NCI-H69 (cell line): ENCODE measurements at regions not wholly inside any gene's neighbourhood (a gene's known extent, or its start where the extent isn't known, plus 50 kb on each side); places are given as distances from the start of the nearest gene placed in this dataset.

Experiments used
- DNase-seq: peaks from one replicate; lab custom pipeline; 2025; lab: John Stamatoyannopoulos, UW

DNA sequence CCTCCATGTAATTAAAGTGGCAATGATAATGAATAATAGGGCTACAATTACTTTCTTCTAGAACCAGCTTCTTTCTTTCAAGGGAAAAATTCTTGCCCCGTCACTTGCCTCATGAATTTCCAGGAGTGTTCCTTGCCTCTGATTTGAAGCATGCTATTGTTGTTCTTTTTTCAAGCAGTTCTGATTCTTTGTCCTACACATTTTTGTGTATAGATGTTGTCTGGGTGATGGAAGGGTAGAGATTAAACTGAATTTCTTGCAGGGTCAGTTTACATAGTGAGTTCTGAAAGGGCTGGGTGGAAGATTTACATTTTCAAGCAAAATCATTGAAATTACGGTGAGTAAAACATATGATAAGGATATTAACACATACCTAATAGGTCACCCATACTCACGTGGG, 107.0 kb upstream of the TENM3 start:
- no peak for DNase-seq

DNA sequence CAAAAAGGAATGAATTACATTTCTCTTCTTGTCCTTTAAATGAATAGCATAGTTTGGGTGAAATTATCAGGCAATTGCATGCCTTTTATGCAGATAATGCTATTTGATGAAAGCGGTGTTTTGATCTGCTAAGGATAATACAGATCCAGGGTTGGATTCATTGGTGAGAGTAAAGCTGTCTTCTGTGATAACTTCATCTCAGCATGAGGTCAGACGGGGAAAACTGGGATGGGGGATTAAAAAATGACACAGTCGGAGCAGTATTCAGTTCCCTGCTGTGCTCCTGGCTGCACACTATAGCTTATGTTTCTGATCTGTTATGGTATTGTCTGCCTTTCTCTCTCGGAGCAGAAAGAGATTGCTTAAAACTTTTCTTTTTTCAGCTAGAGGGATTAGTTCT, 105.9 kb upstream of the TENM3 start:
- peak; percentile 82 for DNase-seq

GRCh38 chr4:182139491-182139890, 103.7 kb upstream of the TENM3 start:
- peak; percentile 66 for DNase-seq

- DNase-seq = peak; percentile 39
Measured at GRCh38 chr4:182140547-182140946, 102.7 kb upstream of the TENM3 start.

DNA sequence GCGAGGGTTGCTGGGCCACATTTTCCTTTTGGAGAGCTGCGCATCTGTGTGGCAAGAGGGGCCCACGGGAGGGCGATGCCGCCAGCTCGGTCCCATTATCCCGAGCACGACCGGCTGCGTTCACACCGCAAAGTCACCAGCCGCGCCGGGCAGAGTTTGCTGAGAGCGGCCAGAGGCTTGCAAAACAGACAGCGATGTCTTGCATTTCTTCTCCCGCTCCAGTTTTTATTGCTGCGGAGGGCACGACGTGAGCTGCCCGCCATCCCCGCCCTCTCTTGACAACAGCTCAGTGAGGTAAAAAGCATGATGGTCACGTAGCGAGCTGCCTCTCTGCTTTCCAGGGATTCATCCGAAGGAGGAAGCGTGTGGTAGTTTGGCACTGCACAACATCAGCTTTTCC, 102.1 kb upstream of the TENM3 start:
- peak; percentile 68 for DNase-seq

DNA sequence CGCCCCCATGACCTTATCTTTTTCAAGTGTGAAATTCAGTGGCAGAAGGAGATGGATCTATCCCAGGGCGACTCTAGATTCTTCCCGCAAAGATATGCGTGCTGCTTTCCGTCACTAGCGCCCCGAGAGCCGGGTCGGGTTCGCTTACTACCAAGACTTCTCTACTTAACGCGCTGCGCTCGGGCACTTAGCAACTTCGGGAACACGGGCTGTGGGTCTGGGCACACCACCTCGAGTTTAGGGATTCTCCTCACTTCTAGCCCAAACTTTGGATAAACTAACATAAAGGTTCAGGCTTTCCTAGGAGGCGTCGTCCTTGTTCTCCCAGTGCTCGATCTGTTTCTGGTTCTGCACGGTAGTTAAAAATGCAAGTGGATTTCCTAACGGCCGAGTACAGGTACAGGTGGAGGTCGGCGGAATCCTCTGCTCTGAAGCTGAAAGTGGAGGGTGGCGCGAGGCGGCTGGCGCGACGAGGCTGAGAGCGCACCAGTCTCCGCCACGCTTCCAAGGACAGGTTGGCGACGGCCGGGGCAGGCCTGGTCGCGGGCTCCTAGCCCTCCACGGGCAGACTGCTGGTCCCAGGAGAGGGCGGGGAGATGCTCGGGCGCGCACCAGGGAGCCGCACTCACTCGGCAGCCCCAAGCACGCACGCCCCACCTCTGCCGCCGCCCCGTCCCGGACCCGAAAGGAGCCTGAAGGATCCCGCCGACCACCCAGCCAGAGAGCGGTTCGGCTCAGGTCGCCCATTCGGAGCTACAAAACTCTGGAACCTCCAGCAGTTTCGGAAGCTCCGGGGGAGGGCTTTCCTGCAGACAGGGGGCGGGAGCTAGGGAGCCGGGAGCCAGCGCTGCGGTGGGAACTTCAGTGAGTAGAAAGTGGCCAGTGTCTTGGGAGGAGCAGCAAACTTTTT, 100.8 kb upstream of the TENM3 start:
- peak; percentile 84 for DNase-seq

- peak; percentile 77 for DNase-seq
Measured at GRCh38 chr4:182143086-182143821, 99.9 kb upstream of the TENM3 start.

- peak; percentile 93 for DNase-seq
Measured at GRCh38 chr4:182143822-182144625, 99.2 kb upstream of the TENM3 start.

DNA sequence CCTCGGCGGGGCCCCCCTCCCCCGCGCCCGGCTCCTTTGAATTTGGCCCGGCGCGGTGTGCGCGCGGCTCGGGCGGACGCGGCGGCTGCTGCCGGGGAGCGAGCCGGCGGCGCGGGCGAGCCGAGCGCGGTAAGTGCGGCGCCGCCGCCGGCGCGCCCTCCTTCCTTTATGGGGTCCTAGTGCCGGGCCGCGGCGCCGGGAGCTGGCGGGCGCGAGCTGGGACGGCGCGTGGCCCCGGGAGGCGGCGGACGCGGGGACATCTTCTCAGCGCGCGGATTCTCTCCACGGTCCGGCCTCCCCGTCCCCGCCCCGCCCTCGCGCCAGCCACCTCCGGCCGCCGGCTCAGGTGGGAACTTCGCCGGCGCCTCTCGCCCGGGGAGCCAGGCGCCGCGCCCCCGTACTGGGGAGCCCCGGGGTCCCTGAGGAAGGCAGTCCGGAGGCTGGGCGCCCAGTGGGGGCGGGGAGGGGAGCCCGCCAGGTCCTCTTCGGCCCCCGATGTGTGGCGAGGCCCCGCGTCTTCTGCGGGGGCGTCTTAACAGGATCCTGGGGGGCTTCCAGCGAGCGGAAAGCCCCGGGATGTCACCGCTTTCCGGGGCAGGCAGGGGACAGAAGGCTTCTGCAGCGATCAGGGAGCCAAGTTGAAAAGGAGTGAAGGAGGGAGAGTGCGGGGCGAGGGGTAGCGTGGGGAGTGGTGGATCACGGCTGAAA, 98.4 kb upstream of the TENM3 start:
- peak; percentile 84 for DNase-seq

- peak; percentile 70 for DNase-seq
Measured at GRCh38 chr4:182145334-182145905, 97.8 kb upstream of the TENM3 start.

GRCh38 chr4:182147391-182147790, 95.8 kb upstream of the TENM3 start:
- peak; percentile 52 for DNase-seq

DNA sequence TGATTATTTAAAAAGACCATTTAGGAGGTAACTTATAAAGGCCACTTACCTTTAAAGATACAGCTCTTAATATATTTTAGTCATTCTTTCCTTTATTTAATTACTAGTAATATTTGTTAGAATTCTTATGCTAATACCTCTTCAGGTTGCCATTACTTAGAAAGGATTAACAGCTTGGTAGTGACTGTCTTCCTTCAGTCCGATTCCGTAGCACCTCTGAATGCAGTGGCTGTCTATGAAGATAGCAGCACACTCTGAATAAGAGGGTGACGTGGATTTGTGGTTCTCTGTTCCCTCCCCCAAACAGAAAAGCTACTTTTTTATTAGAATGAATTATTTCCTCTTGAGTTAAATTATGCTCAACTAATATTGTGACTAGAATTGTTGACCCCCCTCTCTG, 92.6 kb upstream of the TENM3 start:
- no peak for DNase-seq

GRCh38 chr4:182155806-182156205, 87.4 kb upstream of the TENM3 start:
- no peak for DNase-seq

DNA sequence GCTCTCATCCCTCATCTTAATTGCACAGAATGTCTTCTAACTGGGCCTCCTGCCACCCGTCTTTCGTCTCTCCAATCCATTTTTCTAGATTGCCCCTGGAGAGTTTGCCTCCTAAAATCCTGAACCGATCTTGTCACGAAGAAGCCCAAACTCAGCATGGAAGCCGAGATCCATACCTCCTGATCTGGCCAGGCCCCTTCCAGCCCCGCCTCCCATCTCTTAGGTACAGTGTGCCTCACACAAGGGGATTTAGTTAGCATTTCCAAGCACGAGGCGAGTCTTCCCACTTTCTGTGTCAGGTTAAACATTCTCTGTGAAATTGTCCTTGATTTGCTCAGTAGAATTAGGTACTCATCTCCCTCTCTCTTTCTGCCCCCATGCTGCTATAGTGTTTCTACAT, 80.0 kb upstream of the TENM3 start:
- DNase-seq = no peak

GRCh38 chr4:182169572-182169971, 73.6 kb upstream of the TENM3 start:
- DNase-seq = no peak

GRCh38 chr4:182169987-182170386, 73.2 kb upstream of the TENM3 start:
- no peak for DNase-seq

- no peak for DNase-seq
Measured at GRCh38 chr4:182170417-182170935, 72.7 kb upstream of the TENM3 start.

GRCh38 chr4:182174979-182175378, 68.2 kb upstream of the TENM3 start:
- peak; percentile 52 for DNase-seq

DNA sequence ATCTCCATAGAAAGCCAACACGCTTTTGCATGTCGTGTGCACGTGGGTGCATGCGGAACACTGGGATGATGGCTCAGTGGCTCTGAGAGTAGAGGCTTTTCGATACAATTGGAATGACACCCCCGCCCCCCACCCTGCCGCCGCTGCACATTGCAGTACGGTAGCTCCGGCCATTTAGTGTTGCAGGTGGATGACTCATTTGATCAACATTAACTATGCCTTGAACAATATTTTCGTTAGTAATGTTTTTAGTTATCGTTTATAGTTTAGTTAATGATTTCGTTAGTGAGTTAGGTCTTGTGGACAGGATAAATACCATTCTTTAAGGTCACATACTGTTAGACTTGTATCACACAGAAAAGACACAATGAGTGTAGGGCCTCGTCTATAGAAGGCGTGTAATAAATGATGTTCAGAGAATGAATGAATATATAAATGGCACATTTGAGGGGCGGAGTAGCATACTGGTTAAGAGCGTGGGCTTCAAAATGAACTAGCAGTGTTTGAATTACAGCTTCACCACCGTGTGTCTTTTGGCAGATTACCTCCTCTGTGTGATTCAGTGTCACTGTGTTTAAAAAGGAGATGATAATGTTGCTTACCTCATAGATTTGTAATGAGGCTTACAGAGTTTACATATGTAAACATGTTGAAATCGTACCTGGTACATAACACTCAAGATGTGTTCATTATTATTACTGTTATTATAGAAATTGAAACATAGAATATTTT, 67.2 kb upstream of the TENM3 start:
- peak; percentile 14 for DNase-seq

- DNase-seq = peak; percentile 13
Measured at GRCh38 chr4:182177166-182177565, 66.0 kb upstream of the TENM3 start.
